Adrenal gland (tissue), 9 donors: ENCODE measurements at regions not wholly inside any gene's neighbourhood (a gene's known extent, or its start where the extent isn't known, plus 50 kb on each side); places are given as distances from the start of the nearest gene placed in this dataset.

ENCODE experiments used
- DNase-seq, 7 donors: peaks; one replicate each; pipeline ENCODE4 v3.0.0-alpha.2; 2019 to 2020
- H3K27ac ChIP-seq, 5 donors: fragments of 200-600 bp; sonication (generic) in 4 of 5; 1 replicate in 3 of 5; 2 replicates in 2 of 5; pipeline versions ENCODE4 v1.5.1 to v1.8.0; 2016 to 2020; ENCODE audit warnings: mild to moderate bottlenecking in 1 of 5
- H3K27me3 ChIP-seq: fragments of 200-600 bp; 2 replicates; pipeline ENCODE4 v1.8.0; 2021
- H3K36me3 ChIP-seq, 2 donors: fragments of 200-600 bp; replicated peaks in 1 of 2; 1 replicate in 1 of 2; 2 replicates in 1 of 2; pipeline versions ENCODE4 v1.5.1 to v1.8.0; 2018 to 2022
- H3K4me1 ChIP-seq, 2 donors: fragments of 200-600 bp; replicated peaks in 1 of 2; 1 replicate in 1 of 2; 2 replicates in 1 of 2; pipeline versions ENCODE4 v1.5.1 to v1.8.0; 2018 to 2021
- H3K4me3 ChIP-seq, 4 donors: fragments of 200-600 bp; sonication (generic) in 3 of 4; one replicate each; pipeline ENCODE4 v1.5.1; 2016 to 2018
- H3K9me3 ChIP-seq, 3 donors: fragments of 200-600 bp; sonication (generic) in 1 of 3; replicated peaks in 1 of 3; 1 replicate in 2 of 3; 2 replicates in 1 of 3; pipeline versions ENCODE4 v1.5.1 to v1.8.0; 2016 to 2021
- POLR2A ChIP-seq, 2 donors: fragments of 450-650 bp; IDR thresholded peaks; one replicate each; pipeline ENCODE4 v1.6.1; 2017; ENCODE audit warnings: antibody characterized with exemption in 2 of 2, mild to moderate bottlenecking in 2 of 2, moderate library complexity in 1 of 2
- WGBS, 4 donors: extraction: QIAGEN DNeasy Blood & Tissue Kit in 2 of 4; methylation state at CpG; one replicate each; pipeline versions ENCODE4 v1.1.5 to v1.1.7; 2013 to 2017; 5-methylcytosine and 5-hydroxymethylcytosine counted together
- intact Hi-C, 2 donors: fragments of 100-400 bp; cut with DNase I; formaldehyde crosslinking; loops; one replicate each; pipeline versions ENCODE4 v1.14.1 to v1.15.0; 2022 to 2023
- TF ChIP-seq, protein P1 (sequence below), 6 experiments: fragments of 450-650 bp in 4 of 6; fragments of 200-600 bp in 2 of 6; sonication (generic) in 1 of 6; IDR thresholded peaks; 1 replicate in 5 of 6; 2 replicates in 1 of 6; pipeline versions ENCODE4 v1.5.1 to v1.8.0; 2016 to 2021; ENCODE audit warnings: antibody characterized with exemption in 6 of 6, mild to moderate bottlenecking in 2 of 6, moderate library complexity in 1 of 6
- donor health status: healthy with polysubstance abuse.
- donor health status: Bipolar disorder and iron deficiency.
- donor health status: DM: yes; HTN: yes; CAD: no.
- donor health status: DM: no; HTN: no; CAD: no.
- donor health status: DM: no; HTN: no; CAD: no.

DNA sequence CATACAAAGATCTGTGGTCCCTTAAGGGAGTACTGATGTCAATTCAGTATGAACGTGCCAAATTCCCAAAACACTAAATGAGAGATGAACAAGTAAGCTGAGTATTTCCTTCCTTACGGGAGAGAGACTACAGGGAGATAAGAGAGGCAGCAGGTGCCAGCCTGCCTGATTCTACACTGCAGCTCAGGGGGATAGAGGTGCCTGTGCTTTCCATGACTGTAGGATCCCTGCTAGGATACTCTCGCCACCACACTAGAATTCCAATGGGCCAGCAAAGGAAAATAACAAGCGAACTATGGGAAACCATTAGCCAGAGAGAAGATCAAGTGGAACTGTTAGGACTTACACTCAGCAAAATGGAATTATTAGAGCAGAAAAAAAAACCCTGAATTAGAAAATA, 198.5 kb upstream of the BTBD3 start:
- TF ChIP-seq POLR2A (IDR thresholded peaks at IDR 0.05): no peak
- TF ChIP-seq, protein P1, sequence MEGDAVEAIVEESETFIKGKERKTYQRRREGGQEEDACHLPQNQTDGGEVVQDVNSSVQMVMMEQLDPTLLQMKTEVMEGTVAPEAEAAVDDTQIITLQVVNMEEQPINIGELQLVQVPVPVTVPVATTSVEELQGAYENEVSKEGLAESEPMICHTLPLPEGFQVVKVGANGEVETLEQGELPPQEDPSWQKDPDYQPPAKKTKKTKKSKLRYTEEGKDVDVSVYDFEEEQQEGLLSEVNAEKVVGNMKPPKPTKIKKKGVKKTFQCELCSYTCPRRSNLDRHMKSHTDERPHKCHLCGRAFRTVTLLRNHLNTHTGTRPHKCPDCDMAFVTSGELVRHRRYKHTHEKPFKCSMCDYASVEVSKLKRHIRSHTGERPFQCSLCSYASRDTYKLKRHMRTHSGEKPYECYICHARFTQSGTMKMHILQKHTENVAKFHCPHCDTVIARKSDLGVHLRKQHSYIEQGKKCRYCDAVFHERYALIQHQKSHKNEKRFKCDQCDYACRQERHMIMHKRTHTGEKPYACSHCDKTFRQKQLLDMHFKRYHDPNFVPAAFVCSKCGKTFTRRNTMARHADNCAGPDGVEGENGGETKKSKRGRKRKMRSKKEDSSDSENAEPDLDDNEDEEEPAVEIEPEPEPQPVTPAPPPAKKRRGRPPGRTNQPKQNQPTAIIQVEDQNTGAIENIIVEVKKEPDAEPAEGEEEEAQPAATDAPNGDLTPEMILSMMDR (IDR thresholded peaks at IDR 0.05): no peak
- no peak overlapping the region for H3K27ac ChIP-seq
- intact Hi-C loops: no loop called here

DNA sequence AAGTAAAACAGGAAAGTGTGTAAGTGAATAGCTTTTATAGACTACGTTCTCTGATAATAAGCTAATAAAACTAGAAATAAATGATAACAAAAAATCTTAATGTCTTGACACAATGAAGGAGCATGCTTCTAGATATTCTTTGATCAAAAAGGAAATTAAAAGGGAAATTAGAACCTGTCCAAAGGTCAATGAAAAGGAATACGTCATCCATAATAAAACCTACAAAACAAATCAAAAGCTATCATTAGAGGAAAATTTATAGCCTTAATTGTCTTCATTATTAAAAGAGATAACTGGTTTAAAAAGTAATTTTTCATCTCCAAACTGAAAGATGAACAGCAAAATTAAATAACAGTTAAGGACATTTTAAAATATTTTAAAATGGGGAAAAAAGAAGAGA, 196.3 kb upstream of the BTBD3 start:
- Histone ChIP-seq H3K9me3 (no peaks in the 10 kb centered on the region), H3K4me1 (no peaks in the 10 kb centered on the region), H3K4me3 (no peak overlapping the region), H3K27ac (no peak overlapping the region), H3K36me3 (no peaks in the 10 kb centered on the region), H3K27me3 (no peaks in the 10 kb centered on the region)
- no peak for DNase-seq
- no peak for TF ChIP-seq POLR2A (IDR thresholded peaks at IDR 0.05)
- TF ChIP-seq, protein P1 (IDR thresholded peaks at IDR 0.05): no peak
- intact Hi-C loops: no loop called here
- 60 to 87% (median 78%) methylated on average over 2 of the region's 2 CpGs for WGBS, 4 donors

More for the DNA sequence above, 198.5 kb upstream of the BTBD3 start:
- no peaks in the 10 kb centered on the region for H3K9me3 ChIP-seq
- H3K36me3 ChIP-seq: no peaks in the 10 kb centered on the region
- 63 to 85% (median 69%) methylated on average over 4 of the region's 4 CpGs for WGBS, 4 donors
- H3K4me3 ChIP-seq: no peak overlapping the region
- no peaks in the 10 kb centered on the region for H3K4me1 ChIP-seq
- DNase-seq: no peak
- H3K27me3 ChIP-seq: no peaks in the 10 kb centered on the region

DNA sequence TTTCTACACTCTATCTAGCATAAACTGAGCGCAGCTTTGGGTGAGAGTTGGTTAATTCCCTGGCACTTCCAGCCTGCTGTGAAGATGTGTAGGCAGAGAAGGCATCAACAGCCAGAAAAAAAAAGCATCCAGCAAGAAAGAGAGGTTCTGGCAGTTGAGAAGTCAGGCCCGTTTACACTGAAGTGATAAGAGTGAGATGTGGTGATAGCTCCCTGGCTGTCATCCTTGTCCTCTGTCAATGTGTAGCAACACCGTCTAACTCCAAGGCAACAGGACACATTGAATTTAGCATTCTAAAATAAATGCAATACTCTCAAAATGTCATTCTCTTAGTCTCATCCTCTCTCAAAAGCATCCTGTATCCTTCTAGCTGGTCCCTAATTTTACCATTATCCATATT, 193.6 kb upstream of the BTBD3 start:
- Histone ChIP-seq H3K4me1 (no peaks in the 10 kb centered on the region), H3K36me3 (no peaks in the 10 kb centered on the region), H3K27me3 (no peaks in the 10 kb centered on the region), H3K9me3 (no peaks in the 10 kb centered on the region), H3K27ac (no peak overlapping the region), H3K4me3 (no peak overlapping the region)
- TF ChIP-seq POLR2A (IDR thresholded peaks at IDR 0.05): no peak
- TF ChIP-seq, protein P1 (IDR thresholded peaks at IDR 0.05): no peak
- WGBS, 4 donors: 59 to 77% (median 71%) methylated on average over 3 of the region's 3 CpGs
- intact Hi-C loops: no loop called here
- DNase-seq: no peak

DNA sequence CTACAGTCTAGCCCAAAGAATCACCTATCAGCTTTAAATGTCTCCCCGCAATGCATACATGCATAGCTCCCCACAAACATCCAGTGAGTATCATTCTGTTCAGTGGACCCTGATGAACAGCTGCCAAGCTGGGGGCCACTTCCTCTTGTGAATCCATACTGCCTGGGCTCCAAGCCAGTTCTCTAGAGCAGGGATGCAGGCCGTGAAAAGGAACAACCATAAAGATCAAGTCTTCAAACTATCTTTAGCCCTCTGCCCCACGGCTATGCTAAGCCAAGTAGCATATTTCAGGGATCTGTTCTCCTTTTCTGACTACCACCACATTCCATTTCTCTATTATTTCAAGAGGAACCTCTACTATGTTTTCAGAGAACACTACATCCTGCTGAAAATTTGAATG, 191.7 kb upstream of the BTBD3 start:
- Histone ChIP-seq H3K4me1 (no peaks in the 10 kb centered on the region), H3K27me3 (no peaks in the 10 kb centered on the region), H3K36me3 (no peaks in the 10 kb centered on the region), H3K27ac (no peak overlapping the region), H3K4me3 (no peak overlapping the region), H3K9me3 (no peaks in the 10 kb centered on the region)
- 55 to 73% (median 63%) methylated on average over 3 of the region's 3 CpGs for WGBS, 4 donors
- intact Hi-C loops: no loop called here
- no peak for DNase-seq
- TF ChIP-seq, protein P1 (IDR thresholded peaks at IDR 0.05): no peak
- no peak for TF ChIP-seq POLR2A (IDR thresholded peaks at IDR 0.05)
